ENCODE measurements at regions not wholly inside any gene's neighbourhood (a gene's known extent, or its start where the extent isn't known, plus 50 kb on each side); places are given as distances from the start of the nearest gene placed in this dataset.

- TF ChIP-seq, protein P1, sequence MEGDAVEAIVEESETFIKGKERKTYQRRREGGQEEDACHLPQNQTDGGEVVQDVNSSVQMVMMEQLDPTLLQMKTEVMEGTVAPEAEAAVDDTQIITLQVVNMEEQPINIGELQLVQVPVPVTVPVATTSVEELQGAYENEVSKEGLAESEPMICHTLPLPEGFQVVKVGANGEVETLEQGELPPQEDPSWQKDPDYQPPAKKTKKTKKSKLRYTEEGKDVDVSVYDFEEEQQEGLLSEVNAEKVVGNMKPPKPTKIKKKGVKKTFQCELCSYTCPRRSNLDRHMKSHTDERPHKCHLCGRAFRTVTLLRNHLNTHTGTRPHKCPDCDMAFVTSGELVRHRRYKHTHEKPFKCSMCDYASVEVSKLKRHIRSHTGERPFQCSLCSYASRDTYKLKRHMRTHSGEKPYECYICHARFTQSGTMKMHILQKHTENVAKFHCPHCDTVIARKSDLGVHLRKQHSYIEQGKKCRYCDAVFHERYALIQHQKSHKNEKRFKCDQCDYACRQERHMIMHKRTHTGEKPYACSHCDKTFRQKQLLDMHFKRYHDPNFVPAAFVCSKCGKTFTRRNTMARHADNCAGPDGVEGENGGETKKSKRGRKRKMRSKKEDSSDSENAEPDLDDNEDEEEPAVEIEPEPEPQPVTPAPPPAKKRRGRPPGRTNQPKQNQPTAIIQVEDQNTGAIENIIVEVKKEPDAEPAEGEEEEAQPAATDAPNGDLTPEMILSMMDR (IDR thresholded peaks at IDR 0.05; ENCODE audit: borderline replicate concordance, control extremely low read depth, extremely low read depth, insufficient read depth, missing control alignments) = no peak
- in situ Hi-C loops (cut with MboI; ENCODE audit: low sequenced_read_pairs, unreplicated experiment) = no loop called here
- DNase-seq (ENCODE audit: low spot score) = no peak
Measured at GRCh38 chr14:56903304-56903969, 93.2 kb upstream of the OTX2 start.

- TF ChIP-seq, protein P1 (IDR thresholded peaks at IDR 0.05; ENCODE audit: borderline replicate concordance, control extremely low read depth, extremely low read depth, insufficient read depth, missing control alignments) = no peak
- DNase-seq (ENCODE audit: low spot score) = no peak
- in situ Hi-C loops (cut with MboI; ENCODE audit: low sequenced_read_pairs, unreplicated experiment) = no loop called here
Measured at GRCh38 chr14:56902385-56902784, 92.1 kb upstream of the OTX2 start.

DNA sequence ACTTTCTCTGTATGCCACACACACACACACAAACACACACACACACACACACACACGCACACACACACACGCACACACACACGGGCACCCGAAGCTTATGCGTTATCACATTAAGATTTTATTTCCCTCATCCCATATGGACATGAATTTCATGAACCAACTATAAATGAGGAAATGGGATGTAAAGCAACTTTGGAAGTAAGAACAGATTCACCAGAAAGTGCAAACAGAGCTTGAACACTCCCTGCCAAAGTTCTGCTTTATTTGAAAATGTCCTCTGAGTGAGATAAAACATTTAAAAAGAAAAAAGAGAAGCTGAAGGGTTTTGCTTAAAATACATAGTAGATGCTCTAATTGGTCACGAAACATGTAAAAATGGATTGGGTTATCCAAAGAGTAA, 90.4 kb upstream of the OTX2 start:
- TF ChIP-seq, protein P1 (IDR thresholded peaks at IDR 0.05; ENCODE audit: borderline replicate concordance, control extremely low read depth, extremely low read depth, insufficient read depth, missing control alignments) = no peak
- DNase-seq (ENCODE audit: low spot score) = no peak
- in situ Hi-C loops (cut with MboI; ENCODE audit: low sequenced_read_pairs, unreplicated experiment) = no loop called here

DNA sequence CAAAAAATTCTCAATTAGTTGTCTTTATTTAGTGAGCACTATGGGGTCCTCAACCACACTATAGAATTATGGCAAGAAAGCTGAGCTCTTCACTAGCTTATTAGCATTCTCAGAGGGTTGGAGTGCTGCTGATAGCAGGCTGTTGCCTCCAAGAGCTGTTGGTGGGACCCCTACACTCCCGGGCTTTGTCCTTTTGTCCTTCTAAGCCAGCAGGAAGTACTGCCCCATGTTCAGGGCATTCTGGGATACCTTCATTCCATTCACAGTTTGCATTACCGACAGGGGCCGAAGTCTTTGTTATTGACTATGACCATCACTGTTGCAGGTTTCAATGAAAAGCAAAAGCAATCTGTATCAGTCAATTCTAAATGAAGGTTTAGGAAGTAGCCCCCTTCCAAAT, 89.5 kb upstream of the OTX2 start:
- TF ChIP-seq, protein P1 (IDR thresholded peaks at IDR 0.05; ENCODE audit: borderline replicate concordance, control extremely low read depth, extremely low read depth, insufficient read depth, missing control alignments) = no peak
- in situ Hi-C loops (cut with MboI; ENCODE audit: low sequenced_read_pairs, unreplicated experiment) = no loop called here
- no peak for DNase-seq (ENCODE audit: low spot score)

DNA sequence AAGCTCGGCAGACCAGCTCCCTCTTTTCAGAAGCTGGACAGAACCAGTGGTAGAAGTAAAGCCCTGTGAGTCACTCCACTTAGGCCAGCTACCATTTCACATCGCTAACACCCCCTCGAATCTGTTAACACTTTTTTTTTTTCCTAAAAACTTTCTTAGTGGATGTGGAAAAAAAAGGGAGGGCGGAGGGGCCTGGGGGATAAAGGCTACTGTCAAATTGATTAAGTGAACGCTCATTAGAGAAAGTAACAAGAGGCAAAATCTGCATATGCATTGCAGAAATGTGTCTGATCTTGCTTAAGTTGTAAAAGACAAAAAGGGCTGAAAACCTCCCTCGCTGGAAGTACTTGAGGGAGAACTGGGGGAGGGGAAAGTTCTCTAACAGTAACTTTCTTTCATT, 86.6 kb upstream of the OTX2 start:
- TF ChIP-seq, protein P1 (IDR thresholded peaks at IDR 0.05; ENCODE audit: borderline replicate concordance, control extremely low read depth, extremely low read depth, insufficient read depth, missing control alignments) = no peak
- in situ Hi-C loops (cut with MboI; ENCODE audit: low sequenced_read_pairs, unreplicated experiment) = no loop called here
- no peak for DNase-seq (ENCODE audit: low spot score)

DNA sequence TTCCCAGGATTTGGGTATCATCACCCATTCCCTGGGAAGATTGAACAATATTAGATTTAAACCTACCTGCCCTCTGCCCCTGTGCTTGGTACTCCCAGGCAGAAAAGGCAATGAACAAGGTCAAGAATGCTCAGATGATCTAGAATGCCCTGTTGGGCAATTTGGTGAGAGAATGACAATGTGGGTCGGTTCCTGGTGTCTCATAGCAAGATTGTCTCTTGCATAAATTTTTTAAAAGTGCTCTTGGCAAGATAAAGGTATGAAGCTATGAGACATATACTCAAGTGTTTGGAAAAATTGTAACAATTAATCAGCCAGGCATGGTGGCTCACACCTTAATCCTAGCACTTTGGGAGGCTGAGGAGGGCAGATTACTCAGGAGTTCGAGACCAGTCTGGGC, 86.0 kb upstream of the OTX2 start:
- DNase-seq (ENCODE audit: low spot score) = no peak
- TF ChIP-seq, protein P1 (IDR thresholded peaks at IDR 0.05; ENCODE audit: borderline replicate concordance, control extremely low read depth, extremely low read depth, insufficient read depth, missing control alignments) = no peak
- in situ Hi-C loops (cut with MboI; ENCODE audit: low sequenced_read_pairs, unreplicated experiment) = no loop called here
